Endothelial cell of hepatic sinusoid (primary cell): ENCODE measurements at regions not wholly inside any gene's neighbourhood (a gene's known extent, or its start where the extent isn't known, plus 50 kb on each side); places are given as distances from the start of the nearest gene placed in this dataset.

Experiments used
- in situ Hi-C: cut with HindIII; loops from 2 replicates; pipeline ENCODE4 v1.10.0; 2017; ENCODE audit warnings: low sequenced_read_pairs

DNA sequence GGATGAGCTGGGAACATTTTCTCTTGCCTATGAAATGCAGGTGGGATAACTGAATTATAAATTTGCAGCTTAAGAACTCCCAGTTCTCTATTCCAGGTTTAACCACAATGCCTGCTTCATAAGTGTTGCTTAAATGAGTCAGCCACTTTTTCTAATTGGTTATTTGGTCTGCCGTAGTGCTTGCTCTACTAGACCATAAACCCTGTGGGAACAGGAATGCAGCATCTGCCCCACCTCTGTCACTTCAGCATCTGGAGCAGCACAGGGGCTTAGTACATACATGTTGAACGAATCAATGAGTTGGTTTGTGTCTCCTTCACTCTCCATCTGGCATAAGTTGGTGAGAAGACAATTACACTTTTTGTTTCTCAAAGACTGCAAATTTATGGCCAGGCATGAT is 95.2 kb upstream of the PTER start:
- in situ Hi-C loops = no loop called here

DNA sequence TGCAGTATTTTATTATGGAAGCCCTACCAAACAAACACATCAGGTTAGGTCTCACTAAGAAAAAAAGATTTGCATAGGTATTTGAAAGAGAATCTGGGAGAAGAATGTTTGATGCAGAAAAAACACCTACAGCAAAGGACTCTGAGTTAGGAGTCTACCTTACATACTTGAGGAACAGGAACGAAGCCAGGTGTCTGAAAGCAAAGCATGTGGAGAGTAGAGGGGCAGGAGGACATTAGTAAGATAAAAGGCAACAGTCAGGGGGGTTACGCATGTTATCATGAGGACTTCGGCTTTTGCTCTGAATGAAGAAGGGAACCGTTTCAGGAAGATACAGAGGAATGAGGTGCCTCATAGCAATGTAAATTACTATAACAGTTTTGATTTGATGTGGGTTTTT is 87.9 kb upstream of the PTER start:
- in situ Hi-C loops = no loop called here

DNA sequence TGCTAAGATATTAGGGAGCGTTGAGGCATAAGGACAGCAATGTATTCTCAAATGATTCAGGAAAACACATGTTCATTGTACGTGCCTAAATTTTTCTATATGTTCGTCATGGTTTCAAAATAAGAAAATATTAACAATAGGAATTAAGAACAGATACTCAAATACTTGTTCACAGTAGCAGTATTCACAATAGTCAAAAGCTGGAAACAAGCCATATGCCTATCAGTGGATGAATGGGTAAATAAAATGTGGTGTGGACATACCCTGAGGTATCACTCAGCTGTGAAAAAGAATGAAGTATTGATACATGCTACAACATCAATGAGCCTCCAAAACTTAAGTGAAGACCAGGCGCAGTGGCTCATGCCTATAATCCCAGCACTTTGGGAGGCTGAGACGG is 84.7 kb upstream of the PTER start:
- in situ Hi-C loops = no loop called here

DNA sequence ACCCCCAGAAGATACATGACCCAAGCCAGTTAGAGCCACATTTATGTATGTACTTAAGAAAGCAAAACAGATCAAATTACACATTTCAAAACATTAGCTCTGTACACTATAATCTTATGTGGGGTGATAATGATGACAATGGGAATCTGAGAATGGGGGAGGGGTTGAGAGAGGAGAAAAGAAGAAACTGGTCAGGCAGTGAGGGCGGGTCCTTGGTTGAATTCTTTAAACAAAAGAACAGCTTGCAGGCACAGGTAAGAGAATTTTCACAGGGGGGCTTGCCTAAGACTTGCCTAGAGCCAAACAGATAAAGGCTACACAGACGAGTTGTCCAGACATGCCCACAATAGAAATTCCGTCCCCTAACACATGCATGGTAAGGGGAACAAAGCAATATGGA is 76.8 kb upstream of the PTER start:
- in situ Hi-C loops = no loop called here

DNA sequence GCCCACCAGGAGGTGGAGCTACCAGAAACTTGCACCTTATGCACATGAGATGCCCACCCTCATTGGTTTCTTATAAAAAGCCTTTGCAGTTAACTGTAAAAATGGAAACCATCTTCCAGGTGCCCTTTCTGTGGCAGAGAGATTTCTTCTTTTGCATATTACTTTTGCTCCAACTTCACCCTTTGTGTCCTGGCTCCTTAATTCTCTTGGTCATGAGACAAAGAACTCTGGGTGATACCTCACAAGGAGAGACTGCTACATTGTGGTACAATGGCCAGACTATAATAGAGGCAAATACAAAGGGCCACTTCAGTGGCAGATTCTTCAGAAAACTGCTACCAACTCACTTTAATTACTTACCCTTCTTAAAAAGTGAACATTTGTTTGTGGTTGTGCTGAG is 76.4 kb upstream of the PTER start:
- in situ Hi-C loops = no loop called here

DNA sequence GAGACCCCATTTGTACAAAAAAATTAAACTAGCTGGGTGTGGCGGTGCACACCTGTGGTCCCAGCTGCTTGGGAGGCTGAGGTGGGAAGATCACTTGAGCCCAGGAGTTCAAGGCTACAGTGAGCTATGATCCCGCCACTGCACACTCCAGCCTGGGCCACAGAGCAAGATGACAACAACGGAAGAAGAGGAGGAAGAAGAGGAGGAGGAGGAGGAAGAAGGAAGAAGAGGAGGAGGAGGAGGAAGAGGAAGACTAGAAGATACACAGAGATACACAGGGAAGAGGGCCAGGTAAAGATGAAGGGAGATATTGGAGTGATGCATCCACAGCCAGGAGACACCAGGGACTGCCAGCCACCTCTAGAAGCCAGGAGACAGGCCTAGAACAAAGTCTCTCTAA is 75.7 kb upstream of the PTER start:
- in situ Hi-C loops = no loop called here

DNA sequence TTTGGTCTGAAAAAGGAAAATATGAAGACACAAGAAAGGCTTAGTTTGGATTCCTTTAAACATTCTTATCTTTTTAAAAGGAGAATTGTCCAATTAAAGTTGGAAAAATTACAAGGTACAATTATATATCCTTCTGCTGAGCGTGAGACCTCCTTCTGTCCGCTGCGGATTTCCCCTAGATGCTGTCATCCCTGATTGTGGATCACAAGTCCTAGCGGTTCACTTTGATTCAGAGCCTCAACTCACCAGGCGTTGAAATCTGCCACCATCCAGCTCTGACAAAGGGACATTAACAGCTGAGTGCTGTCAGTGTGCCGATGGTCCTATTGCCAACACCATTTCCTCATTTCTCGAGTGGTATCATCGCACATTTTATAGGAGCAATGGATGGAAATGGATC is 73.1 kb upstream of the PTER start:
- in situ Hi-C loops = no loop called here

DNA sequence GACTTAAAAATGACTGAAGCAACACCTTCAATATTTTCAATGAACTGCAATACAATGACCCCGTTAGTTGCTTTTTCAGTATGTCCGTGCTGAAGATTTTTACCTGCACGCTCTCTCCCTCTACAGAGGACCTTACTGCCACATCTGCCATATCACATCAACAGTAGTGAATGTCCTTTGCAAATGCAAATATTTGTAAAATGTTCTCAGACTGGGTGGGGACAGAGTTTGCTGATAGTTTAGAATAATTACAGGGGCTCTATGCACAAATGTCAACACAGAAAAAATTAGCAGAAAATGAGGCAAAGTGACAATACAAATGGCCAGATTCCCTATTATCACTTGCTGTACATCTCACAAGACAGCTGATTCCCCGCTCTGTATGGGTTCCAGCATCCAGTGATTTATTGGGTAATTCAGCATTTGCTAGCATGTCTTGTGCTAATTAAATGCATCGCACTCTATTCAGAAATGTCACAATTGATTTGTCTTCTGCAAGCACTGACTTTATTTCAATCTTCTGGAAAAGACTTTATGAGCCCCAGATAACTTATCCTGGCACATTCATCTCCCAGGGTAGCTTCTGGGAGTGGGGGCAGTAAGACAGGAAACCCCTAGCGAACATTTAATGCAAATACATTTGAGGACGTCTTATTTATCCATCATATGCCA is 69.1 kb upstream of the PTER start:
- in situ Hi-C loops = loop anchor here (5.0 kb wide), 1 partner anchor 95 kb away; no protein-coding TSS in a partner anchor

DNA sequence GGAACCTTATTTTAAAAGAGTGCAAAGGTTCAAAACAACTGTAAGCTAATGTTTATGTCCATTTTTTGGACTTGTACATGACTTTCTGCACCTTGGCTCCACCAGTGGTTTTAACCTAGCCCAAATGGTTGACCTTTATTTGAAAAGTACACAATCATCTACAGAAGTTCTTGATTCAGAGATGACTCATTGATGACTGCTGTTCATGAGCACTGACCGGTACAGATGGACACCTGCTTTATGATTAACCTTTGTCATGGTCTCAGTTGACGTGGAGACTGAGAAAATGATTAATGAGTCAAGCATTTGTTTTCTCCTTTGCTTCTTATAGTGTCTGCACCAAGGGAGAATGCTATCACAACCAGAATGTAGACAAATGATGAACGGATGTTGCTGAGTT is 55.7 kb upstream of the PTER start:
- in situ Hi-C loops = no loop called here

DNA sequence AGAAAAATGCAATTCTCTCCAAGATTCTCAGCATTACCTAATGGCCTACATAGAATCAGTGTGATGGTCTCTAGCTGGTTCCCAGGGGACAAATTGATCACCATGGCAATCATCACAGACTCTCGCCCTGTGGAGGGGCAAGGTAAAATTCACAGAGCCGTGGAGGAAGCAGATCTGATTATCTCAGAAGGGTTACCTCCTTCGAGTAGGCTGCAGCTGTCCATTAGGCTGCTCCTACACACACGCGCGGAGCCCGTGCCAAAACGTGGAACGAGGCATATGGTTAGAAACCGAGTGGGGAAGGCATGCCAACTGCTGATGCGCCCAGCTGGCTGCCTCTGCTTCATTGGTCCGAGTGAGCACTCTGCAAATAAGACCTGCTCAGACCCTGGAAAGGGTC is 52.8 kb upstream of the PTER start:
- in situ Hi-C loops = no loop called here

DNA sequence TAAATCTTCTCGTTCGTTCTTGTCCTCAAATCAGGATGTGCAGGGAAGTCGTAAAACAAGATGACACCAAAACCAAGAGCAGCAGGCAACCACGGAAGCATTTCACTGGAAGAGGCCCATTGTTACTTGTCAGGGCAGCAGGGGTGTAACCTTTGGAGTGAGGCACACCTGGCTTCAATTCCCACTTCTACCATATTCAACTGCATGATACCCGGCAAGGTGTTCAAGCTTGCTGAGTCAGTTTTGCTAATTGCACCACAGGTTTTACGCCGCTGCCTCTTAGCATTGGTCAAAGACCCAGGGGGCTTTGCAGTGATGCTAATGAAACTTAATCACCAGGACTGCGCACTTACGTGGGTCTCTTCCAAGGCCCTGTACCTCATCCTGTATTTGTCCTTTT is 50.0 kb upstream of the PTER start:
- in situ Hi-C loops = no loop called here
